ENCODE measurements at regions not wholly inside any gene's neighbourhood (a gene's known extent, or its start where the extent isn't known, plus 50 kb on each side); places are given as distances from the start of the nearest gene placed in this dataset.

GRCh38 chr4:165667969-165668368 lies 205.1 kb upstream of the TLL1 start:
- TF ChIP-seq, protein P1, sequence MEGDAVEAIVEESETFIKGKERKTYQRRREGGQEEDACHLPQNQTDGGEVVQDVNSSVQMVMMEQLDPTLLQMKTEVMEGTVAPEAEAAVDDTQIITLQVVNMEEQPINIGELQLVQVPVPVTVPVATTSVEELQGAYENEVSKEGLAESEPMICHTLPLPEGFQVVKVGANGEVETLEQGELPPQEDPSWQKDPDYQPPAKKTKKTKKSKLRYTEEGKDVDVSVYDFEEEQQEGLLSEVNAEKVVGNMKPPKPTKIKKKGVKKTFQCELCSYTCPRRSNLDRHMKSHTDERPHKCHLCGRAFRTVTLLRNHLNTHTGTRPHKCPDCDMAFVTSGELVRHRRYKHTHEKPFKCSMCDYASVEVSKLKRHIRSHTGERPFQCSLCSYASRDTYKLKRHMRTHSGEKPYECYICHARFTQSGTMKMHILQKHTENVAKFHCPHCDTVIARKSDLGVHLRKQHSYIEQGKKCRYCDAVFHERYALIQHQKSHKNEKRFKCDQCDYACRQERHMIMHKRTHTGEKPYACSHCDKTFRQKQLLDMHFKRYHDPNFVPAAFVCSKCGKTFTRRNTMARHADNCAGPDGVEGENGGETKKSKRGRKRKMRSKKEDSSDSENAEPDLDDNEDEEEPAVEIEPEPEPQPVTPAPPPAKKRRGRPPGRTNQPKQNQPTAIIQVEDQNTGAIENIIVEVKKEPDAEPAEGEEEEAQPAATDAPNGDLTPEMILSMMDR (conservative IDR thresholded peaks at IDR 0.05 in 1 of 2, IDR thresholded peaks at IDR 0.05 in 1 of 2; ENCODE audit: extremely low read depth in 1 of 2, insufficient read depth in 1 of 2, low read depth in 1 of 2, low read length in 2 of 2), result no peak
- no peak for TF ChIP-seq EZH2 (IDR thresholded peaks at IDR 0.05; ENCODE audit: borderline replicate concordance, low read length)
